BE2C (cell line): ENCODE measurements at regions not wholly inside any gene's neighbourhood (a gene's known extent, or its start where the extent isn't known, plus 50 kb on each side); places are given as distances from the start of the nearest gene placed in this dataset.

Experiments used
- DNase-seq: peaks from one replicate; pipeline ENCODE4 v3.0.0-alpha.2; 2020
- H3K27me3 ChIP-seq: fragments of 250-450 bp; sonication (Bioruptor Pico); 2 replicates; pipeline ENCODE4 v1.5.1; 2020; ENCODE audit warnings: mild to moderate bottlenecking
- H3K36me3 ChIP-seq: fragments of 250-450 bp; sonication (Bioruptor Pico); 2 replicates; pipeline ENCODE4 v1.5.1; 2020; ENCODE audit warnings: mild to moderate bottlenecking
- H3K4me1 ChIP-seq: fragments of 250-450 bp; sonication (Bioruptor Pico); 2 replicates; pipeline ENCODE4 v1.5.1; 2020
- H3K4me3 ChIP-seq: 2 replicates; pipeline ENCODE4 v1.5.1; 2011; ENCODE audit warnings: low read depth, low read length
- H3K9me3 ChIP-seq: fragments of 250-450 bp; sonication (Bioruptor Pico); 2 replicates; pipeline ENCODE4 v1.5.1; 2020
- TF ChIP-seq, protein P1 (sequence below): IDR thresholded peaks from 2 replicates; pipeline ENCODE4 v1.5.1; 2012; ENCODE audit warnings: mild to moderate bottlenecking, low read depth, low read length

DNA sequence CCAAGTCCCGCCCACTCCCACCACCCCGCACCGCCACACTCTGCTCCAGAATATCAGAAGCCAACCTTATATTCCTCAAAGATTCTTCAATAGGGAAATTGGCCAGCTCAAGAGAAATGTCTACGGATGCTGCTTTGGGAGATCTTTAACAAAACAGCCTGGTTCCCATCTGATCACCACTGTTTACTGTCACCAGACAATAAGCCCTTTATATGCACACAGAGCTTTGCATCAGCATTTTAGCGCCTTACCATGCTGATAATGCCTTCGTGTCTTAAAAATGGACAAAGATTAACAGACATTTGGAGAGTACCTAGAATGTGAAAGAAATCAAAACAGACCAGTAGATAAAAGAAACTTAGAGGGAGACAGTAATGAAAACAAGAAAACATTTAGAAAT is 141.7 kb upstream of the SYT6 start:
- Histone ChIP-seq H3K36me3 (no peaks in the 10 kb centered on the region), H3K27me3 (peaks cover 36% of the 10 kb centered on the region), H3K4me1 (no peaks in the 10 kb centered on the region), H3K4me3 (no peak overlapping the region), H3K9me3 (no peaks in the 10 kb centered on the region)
- DNase-seq: no peak
- TF ChIP-seq, protein P1, sequence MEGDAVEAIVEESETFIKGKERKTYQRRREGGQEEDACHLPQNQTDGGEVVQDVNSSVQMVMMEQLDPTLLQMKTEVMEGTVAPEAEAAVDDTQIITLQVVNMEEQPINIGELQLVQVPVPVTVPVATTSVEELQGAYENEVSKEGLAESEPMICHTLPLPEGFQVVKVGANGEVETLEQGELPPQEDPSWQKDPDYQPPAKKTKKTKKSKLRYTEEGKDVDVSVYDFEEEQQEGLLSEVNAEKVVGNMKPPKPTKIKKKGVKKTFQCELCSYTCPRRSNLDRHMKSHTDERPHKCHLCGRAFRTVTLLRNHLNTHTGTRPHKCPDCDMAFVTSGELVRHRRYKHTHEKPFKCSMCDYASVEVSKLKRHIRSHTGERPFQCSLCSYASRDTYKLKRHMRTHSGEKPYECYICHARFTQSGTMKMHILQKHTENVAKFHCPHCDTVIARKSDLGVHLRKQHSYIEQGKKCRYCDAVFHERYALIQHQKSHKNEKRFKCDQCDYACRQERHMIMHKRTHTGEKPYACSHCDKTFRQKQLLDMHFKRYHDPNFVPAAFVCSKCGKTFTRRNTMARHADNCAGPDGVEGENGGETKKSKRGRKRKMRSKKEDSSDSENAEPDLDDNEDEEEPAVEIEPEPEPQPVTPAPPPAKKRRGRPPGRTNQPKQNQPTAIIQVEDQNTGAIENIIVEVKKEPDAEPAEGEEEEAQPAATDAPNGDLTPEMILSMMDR: no peak

DNA sequence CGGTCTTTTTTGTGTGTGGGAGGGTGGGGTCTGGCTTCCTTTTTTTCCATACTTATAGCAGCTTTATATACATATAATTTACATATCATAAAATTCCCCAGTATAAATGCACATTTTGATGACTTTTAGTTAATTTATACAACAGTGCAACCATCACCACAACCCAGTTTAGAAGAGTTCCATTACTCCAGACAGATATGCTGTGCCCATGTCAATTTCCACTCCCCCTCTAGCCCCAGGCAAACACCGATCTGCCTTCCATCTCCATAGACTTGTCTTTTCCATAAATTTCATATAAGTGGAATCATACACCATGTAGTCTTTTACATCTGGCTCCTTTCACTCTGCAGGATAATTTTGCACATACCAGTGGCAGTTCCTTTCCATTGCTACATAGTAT is 139.2 kb upstream of the SYT6 start:
- no peak for DNase-seq
- H3K36me3 ChIP-seq: no peaks in the 10 kb centered on the region
- no peak overlapping the region for H3K4me3 ChIP-seq
- H3K9me3 ChIP-seq: no peaks in the 10 kb centered on the region
- H3K27me3 ChIP-seq: peaks cover 19% of the 10 kb centered on the region
- no peaks in the 10 kb centered on the region for H3K4me1 ChIP-seq
- TF ChIP-seq, protein P1: no peak

DNA sequence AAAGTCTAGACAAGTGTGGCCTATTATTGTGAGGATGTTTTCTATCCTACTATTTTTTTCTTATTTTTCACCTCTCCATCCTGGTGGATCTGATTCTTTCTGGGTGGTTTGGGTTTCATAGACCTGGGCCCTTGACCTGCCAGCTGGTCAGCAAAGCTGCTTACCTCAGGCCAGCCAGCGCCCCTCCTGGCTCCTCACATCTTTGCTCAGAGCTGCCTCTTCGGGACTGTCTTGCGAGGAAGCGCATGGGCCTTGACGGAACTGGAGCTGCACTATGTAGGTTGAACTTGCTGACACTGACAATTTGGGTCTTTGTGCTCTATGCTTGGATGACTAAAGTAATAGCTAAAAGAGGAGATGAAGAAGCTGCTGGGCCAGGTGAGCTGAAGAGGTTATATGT is 138.5 kb upstream of the SYT6 start:
- H3K36me3 ChIP-seq: no peaks in the 10 kb centered on the region
- TF ChIP-seq, protein P1: no peak

DNA sequence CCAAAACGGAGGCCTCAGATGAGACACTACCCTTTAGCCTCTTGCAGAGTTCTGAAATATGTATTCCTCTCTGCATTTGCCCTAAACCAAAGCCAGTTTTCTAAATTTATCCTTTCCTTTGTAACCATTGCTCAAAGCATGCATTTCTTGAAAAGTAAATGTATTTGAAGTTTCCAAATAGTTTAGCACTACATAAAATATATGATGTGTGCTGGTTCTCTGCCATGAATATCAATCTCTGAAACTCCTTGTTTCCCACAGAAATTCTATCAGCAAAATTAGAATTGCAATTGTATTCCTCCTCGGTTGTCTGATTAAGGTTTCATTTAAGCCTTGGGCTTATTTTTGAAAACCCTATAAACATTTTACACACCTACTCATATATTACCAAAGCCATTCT is 137.1 kb upstream of the SYT6 start:
- H3K4me1 ChIP-seq: no peaks in the 10 kb centered on the region

More for the DNA sequence above, 138.5 kb upstream of the SYT6 start:
- Histone ChIP-seq H3K27me3 (peaks cover 12% of the 10 kb centered on the region), H3K4me1 (no peaks in the 10 kb centered on the region), H3K9me3 (no peaks in the 10 kb centered on the region), H3K4me3 (no peak overlapping the region)
- no peak for DNase-seq

DNA sequence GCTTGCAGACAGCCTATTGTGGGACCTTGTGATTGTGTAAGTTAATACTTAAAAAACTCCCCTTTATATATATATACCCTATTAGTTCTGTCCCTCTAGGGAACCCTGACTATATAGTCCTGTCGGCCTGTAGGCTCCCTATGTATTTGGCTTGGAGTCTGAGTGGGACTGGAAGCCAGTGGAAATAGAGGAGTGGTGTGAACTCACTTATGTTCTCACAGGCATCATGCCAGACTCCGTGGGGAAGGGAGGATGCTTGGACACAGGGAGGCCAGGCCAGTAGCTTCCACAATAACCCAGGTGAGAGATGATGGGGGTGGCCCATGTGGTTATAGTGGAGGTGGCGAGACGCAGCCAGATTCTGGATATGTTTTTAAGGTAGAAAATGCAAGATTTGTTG is 136.7 kb upstream of the SYT6 start:
- no peak overlapping the region for H3K4me3 ChIP-seq
- H3K4me1 ChIP-seq: no peaks in the 10 kb centered on the region
- H3K27me3 ChIP-seq: peaks cover 6% of the 10 kb centered on the region; the same call in 1 of the 2 replicates
- TF ChIP-seq, protein P1: no peak
- H3K9me3 ChIP-seq: no peaks in the 10 kb centered on the region
- no peak for DNase-seq
- H3K36me3 ChIP-seq: no peaks in the 10 kb centered on the region

More for the DNA sequence above, 137.1 kb upstream of the SYT6 start:
- no peak overlapping the region for H3K4me3 ChIP-seq
- TF ChIP-seq, protein P1: no peak
- no peak for DNase-seq
- no peaks in the 10 kb centered on the region for H3K36me3 ChIP-seq
- H3K9me3 ChIP-seq: no peaks in the 10 kb centered on the region
- peaks cover 6% of the 10 kb centered on the region; the same call in 1 of the 2 replicates for H3K27me3 ChIP-seq

DNA sequence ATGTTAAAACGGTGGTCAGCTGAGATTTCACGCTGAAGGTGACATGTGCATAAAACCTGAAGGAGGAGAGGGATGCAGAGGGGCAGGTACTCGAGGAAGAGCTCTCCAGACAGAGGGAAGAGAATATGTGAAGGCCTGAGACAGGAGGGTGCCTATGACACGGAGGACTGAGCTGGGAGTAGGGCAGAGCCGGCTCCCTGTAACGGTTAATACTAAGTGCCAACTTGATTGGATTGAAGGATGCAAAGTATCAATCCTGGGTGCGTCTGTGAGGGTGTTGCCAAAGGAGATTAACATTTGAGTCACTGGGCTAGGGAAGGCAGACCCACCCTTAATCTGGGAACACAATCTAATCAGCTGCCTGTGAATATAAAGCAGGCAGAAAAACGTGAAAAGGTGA is 136.2 kb upstream of the SYT6 start:
- H3K9me3 ChIP-seq: no peaks in the 10 kb centered on the region

More for the DNA sequence above, 136.2 kb upstream of the SYT6 start:
- Histone ChIP-seq H3K27me3 (peaks cover 6% of the 10 kb centered on the region; the same call in 1 of the 2 replicates), H3K4me3 (no peak overlapping the region), H3K4me1 (no peaks in the 10 kb centered on the region), H3K36me3 (no peaks in the 10 kb centered on the region)
- TF ChIP-seq, protein P1: no peak
- DNase-seq: no peak
